ENCODE measurements at regions not wholly inside any gene's neighbourhood (a gene's known extent, or its start where the extent isn't known, plus 50 kb on each side); places are given as distances from the start of the nearest gene placed in this dataset.

- TF ChIP-seq POLR2A (IDR thresholded peaks at IDR 0.05) (no peak), CTCF (IDR thresholded peaks at IDR 0.05) (no peak)
These were observed 842.1 kb upstream of the ADGRB3 start for GRCh38 chr6:67792996-67793395.
